ENCODE measurements at regions not wholly inside any gene's neighbourhood (a gene's known extent, or its start where the extent isn't known, plus 50 kb on each side); places are given as distances from the start of the nearest gene placed in this dataset.

- Histone ChIP-seq H3K27me3 (no peaks in the 10 kb centered on the region), H3K4me1 (no peaks in the 10 kb centered on the region; the same call in 1 of the 2 replicates), H3K4me3 (ENCODE audit: low read depth, low read length) (no peak overlapping the region), H3K36me3 (no peaks in the 10 kb centered on the region), H3K9me3 (no peaks in the 10 kb centered on the region)
- DNase-seq = no peak
- TF ChIP-seq, protein P1, sequence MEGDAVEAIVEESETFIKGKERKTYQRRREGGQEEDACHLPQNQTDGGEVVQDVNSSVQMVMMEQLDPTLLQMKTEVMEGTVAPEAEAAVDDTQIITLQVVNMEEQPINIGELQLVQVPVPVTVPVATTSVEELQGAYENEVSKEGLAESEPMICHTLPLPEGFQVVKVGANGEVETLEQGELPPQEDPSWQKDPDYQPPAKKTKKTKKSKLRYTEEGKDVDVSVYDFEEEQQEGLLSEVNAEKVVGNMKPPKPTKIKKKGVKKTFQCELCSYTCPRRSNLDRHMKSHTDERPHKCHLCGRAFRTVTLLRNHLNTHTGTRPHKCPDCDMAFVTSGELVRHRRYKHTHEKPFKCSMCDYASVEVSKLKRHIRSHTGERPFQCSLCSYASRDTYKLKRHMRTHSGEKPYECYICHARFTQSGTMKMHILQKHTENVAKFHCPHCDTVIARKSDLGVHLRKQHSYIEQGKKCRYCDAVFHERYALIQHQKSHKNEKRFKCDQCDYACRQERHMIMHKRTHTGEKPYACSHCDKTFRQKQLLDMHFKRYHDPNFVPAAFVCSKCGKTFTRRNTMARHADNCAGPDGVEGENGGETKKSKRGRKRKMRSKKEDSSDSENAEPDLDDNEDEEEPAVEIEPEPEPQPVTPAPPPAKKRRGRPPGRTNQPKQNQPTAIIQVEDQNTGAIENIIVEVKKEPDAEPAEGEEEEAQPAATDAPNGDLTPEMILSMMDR (IDR thresholded peaks at IDR 0.05; ENCODE audit: low read depth, low read length) = no peak
Observed at GRCh38 chr4:138758876-138759553, 256.6 kb upstream of the NOCT start.

- Histone ChIP-seq H3K36me3 (no peaks in the 10 kb centered on the region), H3K27me3 (no peaks in the 10 kb centered on the region), H3K4me3 (ENCODE audit: low read depth, low read length) (no peak overlapping the region), H3K4me1 (no peaks in the 10 kb centered on the region; the same call in 1 of the 2 replicates), H3K9me3 (no peaks in the 10 kb centered on the region)
- TF ChIP-seq, protein P1 (IDR thresholded peaks at IDR 0.05; ENCODE audit: low read depth, low read length) = no peak
- no peak for DNase-seq
Observed at GRCh38 chr4:138758196-138758595, 257.4 kb upstream of the NOCT start.

GRCh38 chr4:138757432-138757831 lies 258.1 kb upstream of the NOCT start:
- Histone ChIP-seq H3K27me3 (no peaks in the 10 kb centered on the region), H3K4me3 (ENCODE audit: low read depth, low read length) (no peak overlapping the region), H3K36me3 (no peaks in the 10 kb centered on the region), H3K4me1 (no peaks in the 10 kb centered on the region), H3K9me3 (no peaks in the 10 kb centered on the region)
- no peak for DNase-seq
- TF ChIP-seq, protein P1 (IDR thresholded peaks at IDR 0.05; ENCODE audit: low read depth, low read length) = no peak

- no peak for DNase-seq
- no peaks in the 10 kb centered on the region for H3K36me3 ChIP-seq
- TF ChIP-seq, protein P1 (IDR thresholded peaks at IDR 0.05; ENCODE audit: low read depth, low read length) = no peak
Observed at GRCh38 chr4:138756519-138756918, 259.1 kb upstream of the NOCT start.

DNA sequence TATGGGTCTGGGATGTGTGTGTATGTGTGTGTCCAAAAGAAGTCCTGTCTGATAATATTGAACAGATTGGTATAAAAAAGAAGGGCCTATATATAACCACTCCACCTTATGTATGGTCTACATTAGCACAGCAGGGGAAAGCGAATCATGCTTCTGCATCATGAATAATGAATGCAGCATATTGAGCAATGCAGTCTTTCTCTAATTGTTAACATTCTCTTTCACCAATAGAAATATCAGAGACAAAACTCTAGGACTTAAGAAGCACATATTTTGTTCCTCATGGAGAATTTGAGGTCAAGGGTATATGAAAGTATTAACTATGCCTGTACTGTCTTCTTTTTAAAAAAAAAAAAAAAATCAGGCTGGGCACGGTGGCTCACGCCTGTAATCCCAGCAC lies 264.3 kb upstream of the NOCT start:
- DNase-seq = no peak
- no peaks in the 10 kb centered on the region for H3K27me3 ChIP-seq
- H3K4me3 ChIP-seq (ENCODE audit: low read depth, low read length) = no peak overlapping the region
- no peaks in the 10 kb centered on the region for H3K36me3 ChIP-seq
- H3K9me3 ChIP-seq = no peaks in the 10 kb centered on the region
- TF ChIP-seq, protein P1 (IDR thresholded peaks at IDR 0.05; ENCODE audit: low read depth, low read length) = no peak
- H3K4me1 ChIP-seq = no peaks in the 10 kb centered on the region

More at GRCh38 chr4:138756519-138756918, 259.1 kb upstream of the NOCT start:
- no peaks in the 10 kb centered on the region for H3K27me3 ChIP-seq
- H3K4me3 ChIP-seq (ENCODE audit: low read depth, low read length) = no peak overlapping the region
- H3K9me3 ChIP-seq = no peaks in the 10 kb centered on the region
- H3K4me1 ChIP-seq = no peaks in the 10 kb centered on the region

GRCh38 chr4:138749303-138749702 lies 266.3 kb upstream of the NOCT start:
- Histone ChIP-seq H3K36me3 (no peaks in the 10 kb centered on the region), H3K4me3 (ENCODE audit: low read depth, low read length) (no peak overlapping the region), H3K9me3 (no peaks in the 10 kb centered on the region), H3K27me3 (no peaks in the 10 kb centered on the region), H3K4me1 (no peaks in the 10 kb centered on the region)
- TF ChIP-seq, protein P1 (IDR thresholded peaks at IDR 0.05; ENCODE audit: low read depth, low read length) = no peak
- no peak for DNase-seq
